Pons (tissue), 1 donor: ENCODE measurements at regions not wholly inside any gene's neighbourhood (a gene's known extent, or its start where the extent isn't known, plus 50 kb on each side); places are given as distances from the start of the nearest gene placed in this dataset.

ENCODE experiments used
- DNase-seq: peaks from one replicate; pipeline ENCODE4 v3.0.0-alpha.2; 2016; ENCODE audit warnings: low spot score

GRCh38 chr11:19403196-19403895, 162.6 kb upstream of the E2F8 start:
- no peak for DNase-seq

GRCh38 chr11:19400296-19400695, 159.6 kb upstream of the E2F8 start:
- no peak for DNase-seq

GRCh38 chr11:19398772-19399527, 158.2 kb upstream of the E2F8 start:
- DNase-seq, result no peak

- DNase-seq, result no peak
Observed at GRCh38 chr11:19398273-19398672, 157.5 kb upstream of the E2F8 start.

- no peak for DNase-seq
Observed at GRCh38 chr11:19395050-19395449, 154.3 kb upstream of the E2F8 start.

GRCh38 chr11:19394525-19395016, 153.8 kb upstream of the E2F8 start:
- DNase-seq, result no peak

GRCh38 chr11:19393941-19394340, 153.2 kb upstream of the E2F8 start:
- no peak for DNase-seq

GRCh38 chr11:19392847-19393518, 152.2 kb upstream of the E2F8 start:
- DNase-seq, result no peak

- DNase-seq, result no peak
Observed at GRCh38 chr11:19392321-19392720, 151.6 kb upstream of the E2F8 start.

GRCh38 chr11:19391652-19392051, 150.9 kb upstream of the E2F8 start:
- no peak for DNase-seq

- DNase-seq, result no peak
Observed at GRCh38 chr11:19391026-19391425, 150.3 kb upstream of the E2F8 start.

GRCh38 chr11:19389787-19390303, 149.1 kb upstream of the E2F8 start:
- DNase-seq, result no peak

- DNase-seq, result peak; percentile 35
Observed at GRCh38 chr11:19382131-19382611, 141.4 kb upstream of the E2F8 start.

GRCh38 chr11:19380375-19380774, 139.6 kb upstream of the E2F8 start:
- DNase-seq, result no peak

- no peak for DNase-seq
Observed at GRCh38 chr11:19379465-19379864, 138.7 kb upstream of the E2F8 start.

- DNase-seq, result no peak
Observed at GRCh38 chr11:19378814-19379213, 138.1 kb upstream of the E2F8 start.

- no peak for DNase-seq
Observed at GRCh38 chr11:19377881-19378280, 137.1 kb upstream of the E2F8 start.

GRCh38 chr11:19375440-19375839, 134.7 kb upstream of the E2F8 start:
- no peak for DNase-seq

- DNase-seq, result no peak
Observed at GRCh38 chr11:19374151-19374569, 133.4 kb upstream of the E2F8 start.

- DNase-seq, result no peak
Observed at GRCh38 chr11:19372381-19372780, 131.6 kb upstream of the E2F8 start.

GRCh38 chr11:19370100-19370861, 129.5 kb upstream of the E2F8 start:
- no peak for DNase-seq
